ENCODE measurements at regions not wholly inside any gene's neighbourhood (a gene's known extent, or its start where the extent isn't known, plus 50 kb on each side); places are given as distances from the start of the nearest gene placed in this dataset.
A peak's percentile ranks its signal among the peaks of the same experiment; 100 is the strongest.

GRCh38 chr16:35391328-35391727, 1931.9 kb downstream of the TP53TG3F start:
- peak; percentile 40 for DNase-seq (ENCODE audit: low spot score)

- no peak for DNase-seq (ENCODE audit: low spot score)
Observed at GRCh38 chr16:35398180-35398579, 1938.8 kb downstream of the TP53TG3F start.

GRCh38 chr16:35399133-35399532, 1939.7 kb downstream of the TP53TG3F start:
- no peak for DNase-seq (ENCODE audit: low spot score)

- no peak for DNase-seq (ENCODE audit: low spot score)
Observed at GRCh38 chr16:35404273-35404672, 1944.9 kb downstream of the TP53TG3F start.

- DNase-seq (ENCODE audit: low spot score): no peak
Observed at GRCh38 chr16:35405526-35405925, 1946.1 kb downstream of the TP53TG3F start.

- DNase-seq (ENCODE audit: low spot score): no peak
Observed at GRCh38 chr16:35409503-35409902, 1950.1 kb downstream of the TP53TG3F start.

- DNase-seq (ENCODE audit: low spot score): no peak
Observed at GRCh38 chr16:35410438-35410837, 1951.0 kb downstream of the TP53TG3F start.

- no peak for DNase-seq (ENCODE audit: low spot score)
Observed at GRCh38 chr16:35411156-35411555, 1951.7 kb downstream of the TP53TG3F start.

- DNase-seq (ENCODE audit: low spot score): no peak
Observed at GRCh38 chr16:35414139-35414538, 1954.7 kb downstream of the TP53TG3F start.

- no peak for DNase-seq (ENCODE audit: low spot score)
Observed at GRCh38 chr16:35414563-35414962, 1955.2 kb downstream of the TP53TG3F start.

- DNase-seq (ENCODE audit: low spot score): no peak
Observed at GRCh38 chr16:35425270-35425669, 1965.9 kb downstream of the TP53TG3F start.

GRCh38 chr16:35431829-35432663, 1972.6 kb downstream of the TP53TG3F start:
- DNase-seq (ENCODE audit: low spot score): peak; percentile 42

GRCh38 chr16:35440875-35441274, 1981.5 kb downstream of the TP53TG3F start:
- DNase-seq (ENCODE audit: low spot score): no peak

- DNase-seq (ENCODE audit: low spot score): no peak
Observed at GRCh38 chr16:35447010-35447558, 1987.7 kb downstream of the TP53TG3F start.

- DNase-seq (ENCODE audit: low spot score): no peak
Observed at GRCh38 chr16:35449663-35450062, 1990.3 kb downstream of the TP53TG3F start.

- DNase-seq (ENCODE audit: low spot score): no peak
Observed at GRCh38 chr16:35450648-35451047, 1991.2 kb downstream of the TP53TG3F start.

GRCh38 chr16:35452471-35452870, 1993.1 kb downstream of the TP53TG3F start:
- DNase-seq (ENCODE audit: low spot score): no peak

GRCh38 chr16:35463358-35463757, 2003.9 kb downstream of the TP53TG3F start:
- DNase-seq (ENCODE audit: low spot score): no peak

GRCh38 chr16:35480361-35480760, 2020.9 kb downstream of the TP53TG3F start:
- DNase-seq (ENCODE audit: low spot score): no peak

- DNase-seq (ENCODE audit: low spot score): no peak
Observed at GRCh38 chr16:35480988-35481387, 2021.6 kb downstream of the TP53TG3F start.

GRCh38 chr16:35485915-35486314, 2026.5 kb downstream of the TP53TG3F start:
- DNase-seq (ENCODE audit: low spot score): no peak

GRCh38 chr16:35492225-35492624, 2032.8 kb downstream of the TP53TG3F start:
- DNase-seq (ENCODE audit: low spot score): no peak

- DNase-seq (ENCODE audit: low spot score): no peak
Observed at GRCh38 chr16:35497399-35497798, 2038.0 kb downstream of the TP53TG3F start.

Data from GM03348 (cell line).